HG02571 (cell line): ENCODE measurements at regions not wholly inside any gene's neighbourhood (a gene's known extent, or its start where the extent isn't known, plus 50 kb on each side); places are given as distances from the start of the nearest gene placed in this dataset.
"Not testable (repeated sequence)": the region's sequence is repeated elsewhere in the genome, so short reads cannot be mapped to it uniquely, and the experiment has no call there.

ENCODE experiments used
- ATAC-seq: cut with Tn5 transposase; IDR thresholded peaks from one replicate; pipeline ENCODE4 v1.9.1; 2021; ENCODE audit warnings: mild to moderate bottlenecking, moderate library complexity; ENCODE audit not compliant: unreplicated experiment

- ATAC-seq = no peak
Observed at GRCh38 chr6:10184371-10185227, 230.3 kb downstream of the TFAP2A start.

GRCh38 chr6:10180138-10181074 lies 234.5 kb downstream of the TFAP2A start:
- no peak for ATAC-seq

- ATAC-seq = no peak
Observed at GRCh38 chr6:10177704-10178103, 237.2 kb downstream of the TFAP2A start.

GRCh38 chr6:10175362-10175761 lies 239.5 kb downstream of the TFAP2A start:
- no peak for ATAC-seq

GRCh38 chr6:10174761-10175160 lies 240.1 kb downstream of the TFAP2A start:
- ATAC-seq = no peak

- ATAC-seq = no peak
Observed at GRCh38 chr6:10174056-10174455, 240.8 kb downstream of the TFAP2A start.

- not testable (repeated sequence) for ATAC-seq
Observed at GRCh38 chr6:10171706-10172105, 243.2 kb downstream of the TFAP2A start.

GRCh38 chr6:10170816-10171215 lies 244.1 kb downstream of the TFAP2A start:
- ATAC-seq = no peak

- ATAC-seq = no peak
Observed at GRCh38 chr6:10166031-10166430, 248.8 kb downstream of the TFAP2A start.

- no peak for ATAC-seq
Observed at GRCh38 chr6:10163203-10163962, 251.5 kb downstream of the TFAP2A start.

- ATAC-seq = no peak
Observed at GRCh38 chr6:10156875-10157274, 258.0 kb downstream of the TFAP2A start.

- ATAC-seq = no peak
Observed at GRCh38 chr6:10154251-10154650, 260.6 kb downstream of the TFAP2A start.

GRCh38 chr6:10151144-10151915 lies 263.5 kb downstream of the TFAP2A start:
- no peak for ATAC-seq

GRCh38 chr6:10149603-10150002 lies 265.3 kb downstream of the TFAP2A start:
- ATAC-seq = no peak

- ATAC-seq = peak; percentile 99
Observed at GRCh38 chr6:10146715-10147451, 268.0 kb downstream of the TFAP2A start.

GRCh38 chr6:10144772-10145171 lies 270.1 kb downstream of the TFAP2A start:
- no peak for ATAC-seq

- no peak for ATAC-seq
Observed at GRCh38 chr6:10141746-10142443, 273.0 kb downstream of the TFAP2A start.

GRCh38 chr6:10140824-10141223 lies 274.1 kb downstream of the TFAP2A start:
- ATAC-seq = no peak

- ATAC-seq = no peak
Observed at GRCh38 chr6:10140136-10140535, 274.7 kb downstream of the TFAP2A start.
